ENCODE measurements at regions not wholly inside any gene's neighbourhood (a gene's known extent, or its start where the extent isn't known, plus 50 kb on each side); places are given as distances from the start of the nearest gene placed in this dataset.

DNA sequence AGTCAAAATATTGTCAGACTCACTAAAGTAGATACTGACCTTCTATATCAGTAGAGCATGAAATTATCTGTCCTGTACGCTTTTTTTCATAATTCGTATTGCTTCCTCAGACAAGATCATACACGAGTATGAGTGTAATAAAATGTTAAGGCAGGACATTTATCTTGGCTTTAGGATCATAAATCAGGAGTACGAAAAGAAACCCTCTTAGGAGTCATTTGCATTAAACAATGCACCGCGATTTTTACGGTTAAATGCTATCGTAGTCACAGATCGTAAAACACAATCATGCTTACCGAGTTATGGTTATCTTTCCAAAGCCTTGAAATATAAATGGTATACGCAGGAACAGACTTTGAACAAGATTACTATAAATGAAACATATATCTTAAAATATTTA lies 510.3 kb upstream of the ROBO1 start:
- TF ChIP-seq, protein P1, sequence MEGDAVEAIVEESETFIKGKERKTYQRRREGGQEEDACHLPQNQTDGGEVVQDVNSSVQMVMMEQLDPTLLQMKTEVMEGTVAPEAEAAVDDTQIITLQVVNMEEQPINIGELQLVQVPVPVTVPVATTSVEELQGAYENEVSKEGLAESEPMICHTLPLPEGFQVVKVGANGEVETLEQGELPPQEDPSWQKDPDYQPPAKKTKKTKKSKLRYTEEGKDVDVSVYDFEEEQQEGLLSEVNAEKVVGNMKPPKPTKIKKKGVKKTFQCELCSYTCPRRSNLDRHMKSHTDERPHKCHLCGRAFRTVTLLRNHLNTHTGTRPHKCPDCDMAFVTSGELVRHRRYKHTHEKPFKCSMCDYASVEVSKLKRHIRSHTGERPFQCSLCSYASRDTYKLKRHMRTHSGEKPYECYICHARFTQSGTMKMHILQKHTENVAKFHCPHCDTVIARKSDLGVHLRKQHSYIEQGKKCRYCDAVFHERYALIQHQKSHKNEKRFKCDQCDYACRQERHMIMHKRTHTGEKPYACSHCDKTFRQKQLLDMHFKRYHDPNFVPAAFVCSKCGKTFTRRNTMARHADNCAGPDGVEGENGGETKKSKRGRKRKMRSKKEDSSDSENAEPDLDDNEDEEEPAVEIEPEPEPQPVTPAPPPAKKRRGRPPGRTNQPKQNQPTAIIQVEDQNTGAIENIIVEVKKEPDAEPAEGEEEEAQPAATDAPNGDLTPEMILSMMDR (IDR thresholded peaks at IDR 0.05): no peak
- TF ChIP-seq POLR2A (IDR thresholded peaks at IDR 0.05): no peak
